Nucleus accumbens (tissue), 56 donors: ENCODE measurements at regions not wholly inside any gene's neighbourhood (a gene's known extent, or its start where the extent isn't known, plus 50 kb on each side); places are given as distances from the start of the nearest gene placed in this dataset.
"Not testable (repeated sequence)": the region's sequence is repeated elsewhere in the genome, so short reads cannot be mapped to it uniquely, and the experiment has no call there.

Source experiments
- DNase-seq, 56 donors: peaks; one replicate each; lab custom pipeline; 2025; lab: John Stamatoyannopoulos, UW

GRCh38 chr2:87559001-87559400 lies 188.9 kb upstream of the PLGLB2 start:
- not testable (repeated sequence) for DNase-seq

DNA sequence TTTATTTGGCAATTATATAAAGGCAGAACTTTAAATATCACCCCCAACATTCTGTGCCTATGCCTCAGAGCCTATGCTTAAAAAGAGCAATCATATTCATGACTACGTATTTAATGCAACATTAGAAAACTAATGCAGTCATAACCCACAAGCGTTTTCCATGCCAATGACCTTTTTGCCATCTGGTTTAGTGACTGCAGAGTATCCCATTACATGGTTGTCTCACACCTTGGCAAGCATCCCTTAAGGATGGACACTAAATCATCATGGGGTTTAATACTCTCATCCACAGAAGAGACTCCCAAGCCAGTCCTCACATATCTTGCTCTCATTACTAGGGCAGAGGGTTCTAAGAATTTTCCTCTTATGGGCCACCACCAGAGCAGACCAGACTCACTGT lies 188.2 kb upstream of the PLGLB2 start:
- DNase-seq: not testable (repeated sequence)

DNA sequence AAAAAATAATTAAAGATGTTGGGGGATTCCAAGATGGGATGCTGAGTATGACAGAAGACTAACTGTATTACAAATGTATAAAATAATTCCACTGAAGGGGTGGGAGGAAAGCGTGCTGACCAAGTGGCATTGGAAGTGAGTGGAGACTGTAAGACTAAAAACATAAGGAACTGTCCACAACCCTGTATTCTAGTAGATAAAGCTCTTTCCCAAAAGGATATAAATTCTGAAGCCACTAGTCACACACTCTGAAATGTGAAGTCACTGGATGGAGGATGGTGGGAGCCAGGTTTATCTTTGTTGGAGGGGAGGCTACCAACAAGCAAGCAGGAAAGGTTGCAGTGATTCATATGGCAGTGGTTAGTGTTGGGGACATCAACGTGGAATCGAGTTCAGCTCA lies 182.8 kb upstream of the PLGLB2 start:
- not testable (repeated sequence) for DNase-seq

- not testable (repeated sequence) for DNase-seq
These were observed 181.4 kb upstream of the PLGLB2 start for GRCh38 chr2:87566531-87566930.

- not testable (repeated sequence) for DNase-seq
These were observed 180.8 kb upstream of the PLGLB2 start for GRCh38 chr2:87567093-87567492.

DNA sequence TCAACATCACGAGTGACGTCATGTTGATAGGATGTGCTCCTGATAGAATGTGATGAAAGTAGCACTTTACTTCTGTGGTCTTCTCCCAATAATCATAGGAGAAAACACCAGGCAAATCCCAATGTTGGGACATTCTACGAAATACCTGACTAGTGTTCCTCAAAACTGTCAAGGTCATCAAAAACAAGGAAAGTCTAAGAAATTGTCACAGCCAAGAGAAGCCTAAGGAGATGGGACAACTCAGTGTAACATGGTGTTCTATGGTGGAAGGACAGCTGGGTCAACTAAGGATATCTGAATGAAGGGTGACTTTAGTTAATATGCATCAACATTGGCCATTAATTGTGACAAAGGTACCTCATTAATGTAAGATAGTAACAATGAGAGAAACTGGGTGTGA lies 180.0 kb upstream of the PLGLB2 start:
- not testable (repeated sequence) for DNase-seq

DNA sequence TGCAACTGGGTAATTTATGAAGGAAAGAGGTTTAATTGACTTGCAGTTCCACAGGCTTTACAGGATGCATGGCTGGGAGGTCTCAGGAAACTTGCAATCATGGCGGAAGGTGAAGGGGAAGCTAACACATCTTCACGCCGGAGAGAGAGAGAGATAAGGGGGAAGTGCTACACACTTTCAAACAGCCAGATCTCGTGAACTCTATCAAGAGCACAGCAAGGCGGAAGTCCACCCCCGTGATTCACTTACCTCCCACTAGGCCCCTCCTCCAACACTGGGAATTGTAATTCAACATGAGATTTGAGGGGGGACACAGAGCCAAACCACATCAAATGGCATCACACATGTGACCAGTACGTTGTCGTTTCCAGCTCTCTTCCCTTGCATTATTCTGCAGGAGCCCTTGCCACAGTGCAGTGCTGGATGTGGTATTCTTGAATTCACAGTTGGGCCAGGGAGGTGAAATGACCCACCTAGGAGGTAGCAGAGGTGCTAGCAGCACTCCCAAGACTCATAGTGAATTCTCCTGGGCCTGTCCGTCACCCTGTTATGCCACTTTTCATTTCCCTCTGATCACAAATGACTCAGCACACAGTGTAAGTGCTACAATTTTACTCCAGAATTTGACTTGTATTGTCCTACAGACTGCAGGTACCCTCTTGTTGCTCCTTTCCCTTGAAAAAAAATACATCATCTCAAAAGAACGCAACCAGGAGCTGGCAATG lies 179.2 kb upstream of the PLGLB2 start:
- DNase-seq: not testable (repeated sequence)

DNA sequence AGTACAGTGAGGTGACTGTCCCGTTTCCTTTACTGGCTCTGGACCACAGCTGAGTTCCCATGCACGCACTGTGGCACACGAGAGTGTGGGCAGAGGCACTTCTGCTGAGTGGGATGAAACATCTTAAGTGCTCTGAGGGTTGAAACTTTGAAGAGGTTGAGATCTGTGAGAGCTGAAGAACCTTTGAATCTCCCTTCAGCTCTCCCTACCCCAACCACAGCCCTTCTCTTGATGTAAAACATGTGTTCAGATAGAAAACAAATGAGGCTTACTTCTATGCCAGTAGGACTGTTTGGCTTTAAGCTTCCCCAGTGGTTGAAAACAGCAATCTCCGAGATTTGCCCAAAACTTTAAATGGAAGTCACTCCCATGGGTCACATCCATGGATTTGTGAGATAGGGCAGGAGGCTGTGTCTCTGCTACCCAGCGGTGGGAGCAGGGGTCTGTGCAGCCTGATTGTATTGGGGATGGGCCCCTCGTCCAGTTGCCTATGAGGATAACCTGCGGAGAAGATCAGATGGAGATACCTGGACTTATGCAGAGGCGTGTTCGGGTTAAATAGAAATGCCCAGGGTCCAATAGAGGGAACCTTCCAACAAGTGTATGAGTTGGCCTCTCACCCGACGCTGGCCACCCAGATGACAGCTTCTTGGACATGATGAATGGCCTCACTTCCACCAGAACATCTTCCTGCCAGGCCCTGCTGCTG lies 178.0 kb upstream of the PLGLB2 start:
- not testable (repeated sequence) for DNase-seq

GRCh38 chr2:87571889-87572465 lies 175.9 kb upstream of the PLGLB2 start:
- not testable (repeated sequence) for DNase-seq

DNA sequence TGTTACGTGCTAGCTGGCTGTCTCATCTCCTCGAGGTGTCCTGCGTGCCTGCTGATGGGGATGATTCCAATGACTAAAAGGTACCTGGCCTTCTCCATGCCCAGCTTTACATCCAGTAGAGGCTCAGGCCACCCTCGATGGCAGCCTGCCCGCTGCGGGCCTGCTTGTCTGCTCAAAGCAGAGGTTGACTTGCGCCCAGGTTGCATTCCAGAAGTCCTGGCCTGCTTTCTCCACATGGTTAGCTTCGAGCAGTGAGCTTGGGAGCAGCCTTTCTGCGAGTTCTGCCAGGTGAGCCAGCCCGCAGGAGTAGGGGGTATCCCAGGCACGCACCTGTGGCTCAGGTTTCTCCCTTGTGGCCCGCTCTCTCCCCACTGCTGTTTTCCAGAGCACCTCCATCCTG lies 175.0 kb upstream of the PLGLB2 start:
- DNase-seq: not testable (repeated sequence)

DNA sequence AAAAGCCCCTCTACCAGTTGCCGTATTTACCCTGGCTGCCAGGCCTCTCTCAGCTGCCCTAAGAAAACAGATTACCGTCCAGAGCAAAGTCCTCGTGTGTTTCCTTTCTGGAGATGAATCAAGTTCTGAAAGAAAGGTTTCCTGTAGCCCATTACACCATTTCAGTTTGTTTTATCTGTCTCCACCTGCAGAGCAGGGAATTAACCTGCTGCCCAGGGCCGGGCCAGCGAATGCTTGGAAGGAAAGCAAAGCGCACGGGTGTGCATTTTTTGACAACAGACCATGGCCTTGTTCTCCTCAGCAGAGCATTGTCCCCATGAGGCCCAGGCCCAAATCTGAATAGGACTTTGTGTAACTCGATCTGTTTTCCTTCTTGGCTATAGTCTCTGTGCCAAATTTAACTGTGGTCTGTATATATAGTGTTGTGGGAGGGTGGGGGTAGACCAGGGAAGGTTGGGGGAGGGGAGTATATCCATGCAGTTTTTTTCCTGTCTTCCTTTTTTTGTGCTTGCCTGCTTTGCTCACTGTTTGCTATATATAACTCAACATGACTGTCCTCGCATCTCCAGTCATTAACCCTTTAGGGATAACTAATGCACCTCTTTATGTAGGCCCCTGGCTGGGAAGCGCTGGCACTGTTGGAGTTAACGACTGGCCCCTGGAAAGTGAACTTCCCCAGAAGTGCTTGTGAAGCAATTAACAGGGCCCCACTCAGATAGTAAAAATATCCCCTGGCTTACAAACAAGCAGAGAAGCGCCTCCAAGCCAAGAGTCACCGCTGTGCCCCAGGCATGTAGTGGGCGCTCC lies 174.3 kb upstream of the PLGLB2 start:
- DNase-seq: not testable (repeated sequence)

DNA sequence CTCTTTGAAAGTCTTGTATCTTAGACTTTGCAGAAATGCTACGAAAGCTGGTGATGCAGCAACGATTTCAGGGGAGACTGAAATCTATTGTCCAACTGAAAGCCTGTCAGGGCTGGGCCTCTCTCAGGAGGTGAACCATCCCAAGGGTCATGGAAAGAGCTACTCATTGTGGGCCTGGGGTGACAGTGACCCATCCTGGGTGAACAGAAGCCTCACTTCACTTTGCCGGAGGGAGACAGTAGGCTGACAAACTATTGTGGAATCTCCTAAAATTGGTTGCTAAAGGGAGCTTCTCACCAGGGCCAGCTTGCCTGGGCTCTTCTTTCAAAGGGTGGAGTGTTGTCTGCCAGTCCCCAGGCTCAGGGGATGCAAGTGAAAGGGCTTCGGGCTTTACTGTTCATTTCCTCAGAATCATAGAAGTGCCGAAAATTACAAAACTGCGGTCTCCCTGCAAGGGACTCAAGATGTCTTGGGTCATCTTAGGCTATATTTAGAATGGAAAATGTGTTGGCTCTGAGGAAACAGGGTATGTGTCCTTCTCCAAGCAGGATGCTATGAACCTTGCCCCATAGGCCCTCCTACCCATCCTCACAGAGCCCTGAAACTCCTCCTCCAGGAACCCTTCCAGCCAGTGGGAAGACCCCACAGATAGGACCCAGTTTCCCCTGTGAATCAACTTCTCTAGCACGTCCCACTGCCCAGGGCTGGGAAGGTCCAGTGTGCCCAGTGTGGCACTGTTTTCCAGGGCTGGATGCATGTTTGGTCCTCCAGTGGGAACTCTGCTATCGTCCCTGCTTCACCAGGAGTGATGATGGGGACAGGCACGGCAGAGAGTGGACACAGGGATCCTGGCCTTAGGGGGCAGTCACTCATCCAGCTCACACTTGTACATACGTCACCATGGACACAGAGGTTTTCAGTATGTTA lies 173.4 kb upstream of the PLGLB2 start:
- DNase-seq: not testable (repeated sequence)

DNA sequence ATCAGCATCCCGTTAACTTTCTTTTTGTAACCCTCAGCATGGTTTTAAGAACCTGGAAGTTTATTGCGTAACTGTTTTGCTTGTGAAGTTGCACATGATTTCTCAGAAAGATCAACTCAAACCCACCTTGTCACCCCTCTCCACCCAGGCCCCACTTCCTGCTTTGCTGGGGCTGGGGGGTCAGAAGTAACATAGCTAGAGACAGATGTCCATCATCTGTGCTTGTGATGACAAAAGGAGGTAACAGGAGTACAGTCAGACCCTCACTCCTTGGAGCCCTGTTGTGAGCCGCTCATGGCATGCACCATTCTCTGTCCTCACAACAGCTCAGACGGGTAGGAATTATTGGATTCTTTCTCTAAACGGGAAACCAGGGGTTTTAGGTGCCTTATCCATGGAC lies 172.7 kb upstream of the PLGLB2 start:
- not testable (repeated sequence) for DNase-seq

DNA sequence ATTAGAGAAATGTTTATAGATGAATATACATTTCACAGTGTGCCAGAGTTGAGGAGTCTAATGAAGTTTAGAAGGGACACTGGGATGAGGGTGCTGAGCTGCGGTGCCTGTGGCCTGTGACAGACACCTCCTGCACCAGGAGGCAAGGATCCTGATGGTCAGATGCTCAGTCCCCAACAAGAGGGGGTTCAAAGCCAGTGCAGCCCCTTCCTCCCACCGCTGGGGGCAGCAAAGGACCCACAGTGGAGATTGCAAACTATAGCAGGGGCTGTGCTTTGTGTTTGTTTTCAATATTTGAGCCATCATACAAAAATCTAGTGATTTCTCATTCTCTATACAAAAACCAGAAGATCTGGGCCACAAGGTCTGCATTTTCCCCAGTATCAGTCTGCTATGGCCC lies 170.5 kb upstream of the PLGLB2 start:
- not testable (repeated sequence) for DNase-seq

- DNase-seq: not testable (repeated sequence)
These were observed 165.7 kb upstream of the PLGLB2 start for GRCh38 chr2:87582152-87582551.

DNA sequence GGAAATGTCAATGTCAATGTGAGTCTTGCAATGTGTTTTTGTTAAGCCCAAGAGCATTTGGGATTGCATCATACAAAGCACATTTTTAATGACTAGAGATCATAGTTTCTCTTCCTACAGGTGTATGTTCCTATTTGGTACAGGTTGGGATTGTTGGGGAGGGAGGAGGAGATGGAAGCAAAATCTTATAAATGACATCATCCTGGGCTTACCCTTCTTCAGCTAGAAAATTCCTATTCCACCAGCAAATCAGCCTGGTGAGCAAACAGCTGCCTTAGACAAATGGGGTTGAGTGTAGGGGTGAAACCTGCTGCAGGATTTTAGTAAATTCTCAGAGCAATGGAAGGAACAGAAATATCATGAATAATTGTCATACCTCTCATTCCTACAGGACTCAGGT lies 165.3 kb upstream of the PLGLB2 start:
- DNase-seq: not testable (repeated sequence)

GRCh38 chr2:87583370-87583769 lies 164.5 kb upstream of the PLGLB2 start:
- DNase-seq: not testable (repeated sequence)

DNA sequence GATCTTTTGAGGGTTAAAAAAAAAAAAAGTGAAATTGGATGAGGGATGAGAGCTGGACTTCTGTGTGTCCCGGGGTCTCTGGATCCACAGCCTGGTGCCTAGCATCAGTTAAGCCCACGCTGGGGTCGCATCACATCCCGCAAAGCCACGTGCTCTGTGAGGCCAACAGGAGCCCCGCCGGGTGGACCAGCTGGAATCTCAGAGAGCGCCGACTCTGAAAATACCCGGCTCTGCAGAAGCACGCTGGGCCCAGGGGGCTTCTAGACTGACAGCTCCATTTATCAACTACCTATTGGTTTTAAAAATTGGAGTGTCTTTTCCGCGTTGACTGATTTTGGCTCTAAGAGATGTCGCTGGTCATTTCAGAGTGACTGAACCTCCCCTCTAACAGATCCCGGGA lies 164.1 kb upstream of the PLGLB2 start:
- not testable (repeated sequence) for DNase-seq

DNA sequence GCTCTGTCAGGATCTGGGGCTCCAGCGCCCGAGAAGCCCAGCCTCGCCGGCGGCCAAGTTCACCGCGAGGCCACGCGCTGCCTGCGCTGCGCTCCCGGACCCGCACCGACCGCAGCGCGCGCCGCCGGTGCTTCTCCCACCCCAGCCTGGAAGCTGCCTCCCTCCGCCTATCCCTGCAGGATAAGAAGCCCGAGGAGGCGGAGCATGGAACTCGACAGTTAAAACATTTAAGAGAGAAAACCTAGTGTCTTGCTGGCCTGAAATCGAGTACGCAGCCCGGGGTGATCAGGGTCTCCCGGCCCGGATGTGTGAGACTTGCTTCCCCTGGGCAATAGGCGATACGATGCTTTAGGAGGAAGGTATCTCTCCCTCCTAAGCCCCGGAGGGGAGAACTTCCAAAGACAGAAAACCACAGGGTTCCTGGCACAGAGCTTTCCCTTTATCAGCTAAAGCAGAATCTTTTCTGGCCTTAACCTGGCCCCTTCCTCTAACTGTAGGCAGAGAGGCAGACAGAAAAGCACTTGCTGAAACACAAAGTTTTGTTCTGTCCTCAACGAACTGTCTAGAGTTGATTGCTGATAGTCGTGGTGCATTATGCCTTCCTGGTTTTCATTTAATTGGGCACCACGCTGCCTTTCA lies 163.5 kb upstream of the PLGLB2 start:
- DNase-seq: not testable (repeated sequence)
